ENCODE measurements at regions not wholly inside any gene's neighbourhood (a gene's known extent, or its start where the extent isn't known, plus 50 kb on each side); places are given as distances from the start of the nearest gene placed in this dataset.

GRCh38 chr12:77160931-77161330 lies 95.6 kb upstream of the E2F7 start:
- TF ChIP-seq CTCF (IDR thresholded peaks at IDR 0.05; ENCODE audit: low read depth, low read length) (no peak), POLR2A (IDR thresholded peaks at IDR 0.05; ENCODE audit: extremely low read depth, insufficient read length) (no peak)
